RWPE2 (cell line): ENCODE measurements at regions not wholly inside any gene's neighbourhood (a gene's known extent, or its start where the extent isn't known, plus 50 kb on each side); places are given as distances from the start of the nearest gene placed in this dataset.

Experiments
- ATAC-seq: fragments of 200-7000 bp; cut with Tn5 transposase; 3 replicates; pipeline ENCODE4 v1.9.1; 2021; ENCODE audit warnings: low read depth
- DNase-seq: peaks from one replicate; pipeline ENCODE4 v3.0.0-alpha.2; 2020; ENCODE audit warnings: low spot score
- H3K27ac ChIP-seq: fragments of 450-650 bp; 2 replicates; pipeline ENCODE4 v1.5.1; 2017; ENCODE audit warnings: mild to moderate bottlenecking; ENCODE audit not compliant: poor library complexity, severe bottlenecking
- H3K27me3 ChIP-seq: fragments of 250-450 bp; sonication (Bioruptor Pico); 2 replicates; pipeline ENCODE4 v1.5.1; 2021; ENCODE audit warnings: mild to moderate bottlenecking, moderate library complexity; ENCODE audit not compliant: insufficient read depth, poor library complexity, severe bottlenecking
- H3K36me3 ChIP-seq: fragments of 250-450 bp; sonication (Bioruptor Pico); 2 replicates; pipeline ENCODE4 v1.5.1; 2020; ENCODE audit warnings: low read depth, mild to moderate bottlenecking, moderate library complexity
- H3K4me1 ChIP-seq: fragments of 250-450 bp; sonication (Bioruptor Pico); 2 replicates; pipeline ENCODE4 v1.5.1; 2021; ENCODE audit warnings: mild to moderate bottlenecking, moderate library complexity; ENCODE audit not compliant: insufficient read depth, poor library complexity, severe bottlenecking
- H3K4me3 ChIP-seq: fragments of 250-450 bp; sonication (Bioruptor Pico); 2 replicates; pipeline ENCODE4 v1.5.1; 2021; ENCODE audit warnings: mild to moderate bottlenecking, moderate library complexity; ENCODE audit not compliant: severe bottlenecking
- H3K9me3 ChIP-seq: fragments of 250-450 bp; sonication (Bioruptor Pico); 2 replicates; pipeline ENCODE4 v1.5.1; 2021; ENCODE audit warnings: mild to moderate bottlenecking, moderate library complexity; ENCODE audit not compliant: severe bottlenecking
- TF ChIP-seq, protein P1 (sequence below): fragments of 450-650 bp; IDR thresholded peaks from one replicate; pipeline ENCODE4 v1.5.1; 2017; ENCODE audit warnings: mild to moderate bottlenecking, moderate library complexity; ENCODE audit not compliant: poor library complexity, severe bottlenecking

DNA sequence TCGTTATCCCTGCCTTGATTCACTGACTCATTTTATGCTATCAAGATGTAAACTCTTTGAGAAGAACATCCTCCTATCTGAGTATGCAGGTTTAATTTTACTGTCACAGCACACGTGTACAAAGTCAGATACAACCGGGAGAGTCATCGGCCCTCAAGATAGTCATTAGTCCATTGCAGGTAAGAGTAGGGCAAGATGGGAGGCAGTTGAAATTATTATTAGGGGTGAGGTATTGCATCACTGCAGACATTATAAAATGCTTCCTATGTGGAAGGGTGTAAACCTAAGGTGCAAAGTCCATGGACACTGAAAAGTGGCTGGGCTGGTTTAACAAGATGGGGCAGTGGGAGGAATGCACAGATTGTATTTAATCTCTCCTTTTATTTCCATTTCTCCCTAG lies 113.7 kb downstream of the ARL4A start:
- Histone ChIP-seq H3K4me1 (peaks cover 22% of the 10 kb centered on the region), H3K36me3 (no peaks in the 10 kb centered on the region), H3K4me3 (no peak overlapping the region), H3K27me3 (no peaks in the 10 kb centered on the region), H3K27ac (no peak overlapping the region), H3K9me3 (no peaks in the 10 kb centered on the region)
- ATAC-seq (no peak), DNase-seq (no peak)
- TF ChIP-seq, protein P1, sequence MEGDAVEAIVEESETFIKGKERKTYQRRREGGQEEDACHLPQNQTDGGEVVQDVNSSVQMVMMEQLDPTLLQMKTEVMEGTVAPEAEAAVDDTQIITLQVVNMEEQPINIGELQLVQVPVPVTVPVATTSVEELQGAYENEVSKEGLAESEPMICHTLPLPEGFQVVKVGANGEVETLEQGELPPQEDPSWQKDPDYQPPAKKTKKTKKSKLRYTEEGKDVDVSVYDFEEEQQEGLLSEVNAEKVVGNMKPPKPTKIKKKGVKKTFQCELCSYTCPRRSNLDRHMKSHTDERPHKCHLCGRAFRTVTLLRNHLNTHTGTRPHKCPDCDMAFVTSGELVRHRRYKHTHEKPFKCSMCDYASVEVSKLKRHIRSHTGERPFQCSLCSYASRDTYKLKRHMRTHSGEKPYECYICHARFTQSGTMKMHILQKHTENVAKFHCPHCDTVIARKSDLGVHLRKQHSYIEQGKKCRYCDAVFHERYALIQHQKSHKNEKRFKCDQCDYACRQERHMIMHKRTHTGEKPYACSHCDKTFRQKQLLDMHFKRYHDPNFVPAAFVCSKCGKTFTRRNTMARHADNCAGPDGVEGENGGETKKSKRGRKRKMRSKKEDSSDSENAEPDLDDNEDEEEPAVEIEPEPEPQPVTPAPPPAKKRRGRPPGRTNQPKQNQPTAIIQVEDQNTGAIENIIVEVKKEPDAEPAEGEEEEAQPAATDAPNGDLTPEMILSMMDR = no peak

DNA sequence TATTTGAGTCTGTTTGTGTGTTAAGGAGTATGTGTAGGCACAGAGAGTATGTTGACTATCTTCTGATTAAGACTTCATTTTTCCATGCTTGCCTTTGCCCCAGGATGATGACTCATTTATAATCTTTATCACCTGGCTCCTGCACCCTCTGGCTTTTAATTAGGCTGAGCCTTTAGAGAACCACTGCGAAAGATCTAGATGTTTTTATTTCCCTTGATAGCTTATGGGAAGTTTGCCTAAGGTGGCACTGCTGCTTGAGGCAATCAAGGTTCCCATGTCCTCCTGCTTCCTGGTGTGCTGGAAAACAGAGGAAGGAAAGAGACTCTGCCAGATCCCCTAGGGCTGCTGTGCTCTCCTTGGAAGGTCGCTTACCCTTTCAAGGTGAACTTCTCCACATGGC lies 114.6 kb downstream of the ARL4A start:
- H3K27ac ChIP-seq = no peak overlapping the region
- TF ChIP-seq, protein P1 = no peak

DNA sequence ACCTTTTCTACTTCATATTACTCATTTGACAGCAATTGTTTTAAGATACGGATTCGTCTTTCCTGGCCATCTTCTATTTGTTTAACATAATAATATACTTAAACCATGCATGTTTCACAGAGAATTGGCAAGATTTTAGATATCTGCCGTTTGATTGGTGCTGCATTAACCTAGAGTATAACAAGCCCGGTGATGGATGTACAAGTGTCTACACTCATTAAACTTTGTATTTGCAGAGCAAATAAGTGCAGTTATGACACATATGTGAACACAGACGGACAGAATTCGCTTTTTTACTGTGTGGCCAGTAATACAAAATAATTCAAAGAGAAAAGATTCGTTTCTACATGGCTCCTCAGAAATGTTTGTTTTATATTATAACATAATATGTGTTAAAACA lies 116.1 kb downstream of the ARL4A start:
- H3K27me3 ChIP-seq = no peaks in the 10 kb centered on the region
- no peaks in the 10 kb centered on the region for H3K9me3 ChIP-seq
- ATAC-seq (no peak), DNase-seq (no peak)
- TF ChIP-seq, protein P1 = no peak
- H3K4me3 ChIP-seq = no peak overlapping the region
- H3K36me3 ChIP-seq = no peaks in the 10 kb centered on the region
- H3K4me1 ChIP-seq = peaks cover 22% of the 10 kb centered on the region
- no peak overlapping the region for H3K27ac ChIP-seq

More for the DNA sequence above, 114.6 kb downstream of the ARL4A start:
- H3K4me3 ChIP-seq = no peak overlapping the region
- no peak for DNase-seq
- peaks cover 22% of the 10 kb centered on the region for H3K4me1 ChIP-seq
- no peaks in the 10 kb centered on the region for H3K36me3 ChIP-seq
- no peaks in the 10 kb centered on the region for H3K27me3 ChIP-seq
- no peaks in the 10 kb centered on the region for H3K9me3 ChIP-seq
- ATAC-seq = peak; percentile 54; the same call in 1 of the 3 replicates

DNA sequence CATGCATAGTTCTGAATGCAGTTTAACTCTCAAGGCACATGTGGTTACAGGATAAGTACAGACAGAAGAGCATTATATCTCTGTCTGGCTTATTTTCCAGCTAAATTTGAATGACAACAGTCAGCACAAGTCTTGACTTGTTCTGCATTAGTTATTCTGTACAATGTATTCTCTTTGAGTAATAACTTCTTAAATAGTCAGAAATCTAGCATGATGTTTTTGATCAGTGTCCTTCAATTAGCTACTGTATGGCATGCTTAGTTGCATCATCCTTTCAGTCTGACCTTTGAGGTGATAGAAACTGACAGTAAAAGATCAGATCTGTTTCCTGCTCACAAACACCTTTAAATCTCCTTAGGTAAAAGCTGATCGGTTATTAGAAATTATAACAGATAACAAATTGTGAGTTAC lies 118.1 kb downstream of the ARL4A start:
- TF ChIP-seq, protein P1 = no peak
- DNase-seq (no peak), ATAC-seq (peak; percentile 66)
- H3K36me3 ChIP-seq = no peaks in the 10 kb centered on the region
- H3K27me3 ChIP-seq = no peaks in the 10 kb centered on the region
- peaks cover 31% of the 10 kb centered on the region for H3K4me1 ChIP-seq
- H3K27ac ChIP-seq = peak overlapping the region; percentile 16
- H3K9me3 ChIP-seq = no peaks in the 10 kb centered on the region
- no peak overlapping the region for H3K4me3 ChIP-seq

DNA sequence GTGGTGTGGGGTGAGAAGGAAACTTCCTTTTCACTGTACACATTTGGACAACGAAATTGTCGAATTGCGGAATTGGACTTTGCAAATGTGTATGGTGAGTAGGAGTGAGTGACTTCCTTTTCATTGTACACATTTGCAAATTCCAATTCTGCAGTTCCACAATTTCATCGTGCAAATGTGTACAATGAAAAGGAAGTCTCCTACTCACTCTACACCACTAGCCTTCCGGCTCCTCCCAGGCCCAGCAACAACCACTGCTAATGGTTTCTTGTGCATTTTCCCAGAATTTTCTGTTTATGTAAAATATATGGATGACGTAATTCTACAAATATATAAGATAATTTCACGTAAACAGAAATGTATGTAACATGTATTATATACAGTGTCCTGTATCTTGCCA lies 118.5 kb downstream of the ARL4A start:
- no peak for DNase-seq
- Histone ChIP-seq H3K9me3 (no peaks in the 10 kb centered on the region), H3K36me3 (no peaks in the 10 kb centered on the region), H3K27ac (peak overlapping the region; percentile 16), H3K4me1 (peaks cover 31% of the 10 kb centered on the region), H3K4me3 (no peak overlapping the region), H3K27me3 (no peaks in the 10 kb centered on the region)
- no peak for ATAC-seq
- TF ChIP-seq, protein P1 = no peak
